DMS 273 (cell line): ENCODE measurements at regions not wholly inside any gene's neighbourhood (a gene's known extent, or its start where the extent isn't known, plus 50 kb on each side); places are given as distances from the start of the nearest gene placed in this dataset.

ENCODE experiments used
- DNase-seq: peaks from one replicate; lab custom pipeline; 2025; ENCODE audit not compliant: unreplicated experiment; lab: John Stamatoyannopoulos, UW

DNA sequence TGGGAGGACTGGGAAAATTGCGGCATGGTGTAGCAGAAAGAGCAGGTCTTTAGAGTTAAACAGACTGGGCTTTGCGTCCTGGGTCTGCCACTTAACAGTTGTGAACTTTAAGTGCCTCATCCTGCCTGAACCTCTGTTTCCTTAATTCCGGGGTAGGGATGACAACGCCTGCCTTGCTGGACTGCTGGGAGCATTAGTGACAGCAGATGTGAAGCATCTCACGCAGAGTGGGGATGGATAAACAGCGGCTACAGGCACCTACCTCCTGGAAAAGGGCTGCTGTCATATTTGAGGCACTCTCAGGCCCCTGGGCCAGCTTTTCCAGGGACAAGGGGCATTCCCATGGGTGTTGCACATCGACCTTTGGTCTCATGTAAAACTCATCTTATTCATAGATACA lies 572.2 kb downstream of the TBC1D22A start:
- DNase-seq, result no peak

DNA sequence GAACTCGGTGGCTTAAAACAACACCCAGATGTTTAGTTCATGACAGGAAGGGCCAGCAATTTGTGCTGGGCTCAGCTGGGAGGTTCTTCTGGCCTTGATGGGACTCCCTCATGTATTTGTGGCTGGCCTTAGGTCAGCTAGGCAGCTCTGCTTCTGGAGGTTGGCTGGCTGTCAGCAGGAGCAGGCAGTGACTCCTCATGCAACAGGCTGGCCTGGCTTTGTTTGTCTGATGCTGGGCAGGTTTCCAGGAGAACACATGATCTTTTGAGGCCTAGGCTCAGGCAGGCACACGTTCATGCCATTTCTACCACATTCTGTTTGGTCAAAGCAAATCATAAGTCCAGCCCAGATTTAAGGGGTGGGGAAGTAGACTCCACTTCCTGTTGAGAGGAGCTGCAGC lies 571.2 kb downstream of the TBC1D22A start:
- DNase-seq, result peak; percentile 51

DNA sequence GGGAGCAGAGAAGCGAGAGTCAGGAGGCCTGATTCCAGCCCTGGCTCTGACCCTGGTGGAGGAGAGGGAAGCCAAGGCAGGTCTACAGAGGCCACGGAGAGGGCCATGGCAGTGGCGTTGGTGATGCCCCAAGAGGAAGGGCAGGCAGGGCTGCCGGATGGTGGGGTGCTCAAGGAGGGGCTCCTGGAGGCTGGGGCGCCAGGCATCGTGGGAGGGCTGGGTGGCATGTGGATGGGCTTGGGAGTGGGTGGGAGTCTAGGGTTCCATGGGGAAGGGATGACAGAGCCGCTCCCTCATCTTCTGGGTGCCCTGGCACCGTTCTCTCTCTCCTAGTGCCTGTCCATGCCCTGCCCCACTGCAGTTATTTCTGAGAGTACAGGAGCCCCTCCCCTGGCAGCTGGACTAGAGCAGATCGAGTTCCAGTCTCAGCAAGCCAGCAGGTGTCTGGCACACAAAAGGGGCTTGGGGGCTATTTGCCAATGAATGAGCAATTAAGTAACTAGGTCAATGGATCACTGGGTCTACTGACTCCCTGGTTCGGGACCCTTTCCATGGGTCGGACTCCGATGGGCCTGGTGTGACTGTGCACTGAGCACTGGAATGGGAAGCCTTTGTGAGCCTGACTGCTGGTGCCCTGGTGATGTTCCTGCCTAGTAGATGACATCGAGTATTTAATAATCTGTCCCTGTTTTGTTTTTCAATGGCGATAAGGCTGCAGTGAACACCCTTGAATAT lies 570.0 kb downstream of the TBC1D22A start:
- DNase-seq, result no peak

GRCh38 chr22:47331750-47332149 lies 569.3 kb downstream of the TBC1D22A start:
- DNase-seq, result no peak

- DNase-seq, result no peak
These were observed 567.5 kb downstream of the TBC1D22A start for GRCh38 chr22:47329727-47330650.

DNA sequence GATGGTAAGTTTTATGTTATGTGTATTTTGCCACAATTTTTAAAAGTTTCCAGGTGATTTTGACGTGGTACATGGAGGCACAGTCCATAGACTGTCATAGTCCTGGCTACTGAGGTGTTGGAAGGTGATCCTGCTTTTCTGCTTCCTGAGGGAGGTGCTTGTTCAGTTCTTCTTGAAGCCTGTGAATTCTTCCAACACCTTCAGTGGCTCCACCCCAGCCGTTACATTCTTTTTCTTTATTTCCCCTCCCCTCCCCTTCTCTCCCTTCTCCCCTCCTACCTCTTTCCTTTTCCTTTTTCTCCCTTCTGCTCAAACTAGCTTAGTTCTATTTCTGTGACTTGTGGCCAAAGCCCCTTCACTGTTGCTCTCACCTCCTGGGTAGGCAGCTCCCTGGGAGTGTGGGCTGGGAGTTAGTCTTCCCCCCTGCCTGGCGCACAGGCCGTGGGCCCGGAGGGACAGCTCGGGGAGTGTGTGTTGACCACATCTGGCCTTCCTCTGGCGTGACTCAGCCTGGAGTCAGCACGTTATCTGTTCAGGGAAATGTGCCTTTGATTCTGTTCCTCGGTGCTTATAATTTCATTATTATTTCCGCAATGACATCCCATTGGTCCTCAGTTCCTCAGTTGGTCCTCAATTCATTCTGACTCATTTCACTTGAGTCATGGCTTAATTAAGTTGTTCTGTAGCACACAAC lies 566.2 kb downstream of the TBC1D22A start:
- no peak for DNase-seq

- DNase-seq, result no peak
These were observed 564.8 kb downstream of the TBC1D22A start for GRCh38 chr22:47327241-47327640.

GRCh38 chr22:47325249-47325648 lies 562.8 kb downstream of the TBC1D22A start:
- DNase-seq, result no peak

DNA sequence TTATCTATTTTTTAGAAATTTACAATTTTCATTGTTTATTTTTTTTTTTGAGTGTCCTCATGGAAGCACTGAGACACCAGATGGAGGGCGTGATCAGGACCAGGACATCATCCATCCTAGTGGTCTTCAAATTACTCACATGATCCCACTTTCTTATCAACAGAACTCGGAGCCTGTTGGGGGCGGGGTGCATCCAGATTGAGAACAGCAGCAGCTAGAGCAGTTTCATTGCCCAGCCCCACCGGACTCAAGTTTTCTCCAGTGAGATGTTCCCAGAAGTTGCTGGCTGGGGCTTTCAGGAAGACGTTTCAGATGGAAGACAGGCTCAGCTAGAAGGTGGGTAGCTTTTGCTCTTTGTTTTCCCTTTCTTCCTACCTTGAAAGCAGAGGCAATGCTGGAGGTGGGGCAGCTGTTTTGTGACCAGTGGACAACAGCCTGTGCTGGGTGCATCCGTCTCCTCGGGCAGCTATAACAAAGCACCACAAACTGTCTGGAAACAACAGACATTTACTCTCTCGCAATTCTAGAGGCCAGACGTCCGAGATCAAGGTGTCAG lies 562.1 kb downstream of the TBC1D22A start:
- no peak for DNase-seq

DNA sequence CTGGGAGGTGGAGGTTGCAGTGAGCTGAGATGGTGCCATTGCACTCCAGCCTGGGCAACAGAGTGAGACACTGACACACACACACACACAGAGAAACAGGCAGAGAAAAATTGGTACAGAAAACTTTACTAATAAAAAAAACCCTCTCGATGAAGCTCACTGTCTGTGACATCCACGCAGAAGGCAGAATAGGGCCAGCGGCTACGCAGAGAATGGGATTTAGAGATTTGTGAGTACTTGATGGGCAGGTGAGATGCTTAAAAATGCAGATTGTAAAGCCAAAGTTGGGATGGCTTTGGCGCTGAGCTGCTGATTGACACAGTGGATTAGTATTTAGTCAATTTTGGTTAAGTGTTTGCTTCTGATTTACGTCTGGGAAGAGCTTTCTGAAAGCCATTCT lies 561.1 kb downstream of the TBC1D22A start:
- DNase-seq, result no peak

DNA sequence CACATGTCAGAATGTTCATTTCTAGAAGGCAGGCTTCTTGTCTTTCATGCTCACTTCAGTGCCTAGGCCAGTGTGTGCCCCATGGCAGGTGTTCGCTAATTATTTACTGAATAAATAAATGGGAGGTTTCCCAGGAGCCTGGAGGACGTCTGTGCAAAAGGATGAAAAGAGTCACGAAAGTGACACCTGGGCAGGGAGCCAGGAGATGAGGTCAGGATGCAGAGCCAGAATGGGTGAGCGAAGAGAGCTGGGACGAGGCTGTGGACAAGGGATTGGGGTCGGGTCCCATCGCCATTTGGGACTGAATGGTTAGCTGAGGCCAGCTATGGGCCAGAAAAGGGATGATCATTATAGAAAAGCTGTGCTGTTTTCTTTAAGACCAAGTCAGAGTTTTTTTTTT lies 560.4 kb downstream of the TBC1D22A start:
- DNase-seq, result peak; percentile 7

DNA sequence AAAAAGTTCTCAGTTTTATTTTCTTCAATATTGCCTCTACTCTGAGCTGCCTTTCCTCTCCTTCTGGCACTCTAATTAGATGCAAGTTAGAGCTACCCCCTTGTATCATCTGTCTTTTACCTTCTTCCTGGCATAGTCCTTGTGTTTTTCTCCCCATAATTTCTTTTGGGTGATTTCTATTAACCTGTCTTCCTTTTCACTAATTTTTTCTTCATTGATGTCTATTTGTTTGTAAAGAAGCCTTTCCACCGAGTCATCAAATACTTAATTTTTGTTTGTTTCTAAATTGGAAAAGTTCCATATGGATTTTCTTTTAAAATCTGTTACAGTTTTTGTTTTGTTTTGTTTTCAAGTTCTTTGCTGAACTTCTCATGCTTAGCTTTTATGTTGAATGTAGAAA lies 558.1 kb downstream of the TBC1D22A start:
- no peak for DNase-seq

- DNase-seq, result no peak
These were observed 555.7 kb downstream of the TBC1D22A start for GRCh38 chr22:47318041-47318737.

DNA sequence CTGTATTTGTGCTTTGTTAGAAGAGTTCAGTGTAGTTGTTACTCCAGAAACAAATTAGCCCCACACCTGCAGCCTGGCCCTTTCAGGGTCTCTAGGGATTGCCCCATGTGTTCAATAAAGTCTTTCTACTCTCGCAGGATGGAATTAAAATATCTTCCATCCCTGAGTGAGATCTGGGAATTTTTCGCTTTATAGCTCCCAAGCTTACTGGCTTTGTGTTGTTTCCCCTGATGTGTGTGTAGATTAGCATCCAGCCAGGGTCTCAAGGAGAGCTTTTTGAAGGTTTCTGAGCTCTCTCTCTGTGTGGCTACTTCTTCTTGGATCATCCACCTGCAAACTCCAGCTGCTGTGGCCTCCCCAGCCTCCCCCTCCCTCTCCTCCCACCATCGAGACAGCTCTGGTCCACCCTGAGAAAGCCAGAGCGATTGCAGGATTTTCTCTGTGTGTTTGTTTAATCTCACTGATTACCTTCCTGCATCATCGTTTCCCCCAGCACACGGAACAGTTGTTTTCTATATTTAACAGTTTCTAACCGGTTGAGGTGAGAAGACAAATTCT lies 553.5 kb downstream of the TBC1D22A start:
- DNase-seq, result no peak

DNA sequence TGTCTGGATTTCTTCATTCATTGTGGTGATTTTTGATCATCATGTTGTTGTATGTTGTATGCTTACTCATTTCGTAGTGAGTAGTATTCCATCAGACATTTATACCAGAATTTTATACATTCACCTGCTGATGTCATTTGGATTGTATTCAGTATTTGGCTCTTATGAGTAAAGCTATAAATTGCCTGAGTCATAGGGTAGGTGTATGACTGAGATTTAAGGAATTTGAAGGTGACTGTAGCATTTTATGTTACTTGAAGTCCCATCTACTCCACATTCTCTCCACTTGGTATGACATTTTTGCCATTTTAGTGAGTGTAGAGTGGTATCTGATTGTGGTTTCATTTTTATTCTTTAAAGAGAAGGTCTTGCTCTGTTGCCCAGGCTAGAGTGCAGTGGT lies 548.2 kb downstream of the TBC1D22A start:
- DNase-seq, result no peak

GRCh38 chr22:47309946-47310345 lies 547.5 kb downstream of the TBC1D22A start:
- DNase-seq, result no peak

DNA sequence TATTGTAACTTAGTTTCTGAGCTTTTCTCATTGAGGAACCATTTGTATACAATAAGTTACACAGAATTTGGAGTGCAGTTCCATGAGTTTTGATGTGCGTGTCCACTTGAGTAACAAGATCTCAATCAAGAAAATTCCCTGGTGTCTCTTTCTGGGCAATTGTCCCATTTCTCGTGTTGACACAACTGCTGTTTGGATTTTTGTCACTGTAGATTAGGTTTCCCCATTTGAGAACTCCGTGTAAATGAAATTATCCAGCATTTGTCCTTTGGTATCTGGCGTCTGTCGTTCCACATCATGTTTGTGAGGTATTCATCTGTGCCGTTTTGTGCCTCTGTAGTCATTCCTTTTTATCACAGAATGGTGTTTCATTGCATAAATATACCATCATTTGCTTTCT lies 547.0 kb downstream of the TBC1D22A start:
- no peak for DNase-seq

DNA sequence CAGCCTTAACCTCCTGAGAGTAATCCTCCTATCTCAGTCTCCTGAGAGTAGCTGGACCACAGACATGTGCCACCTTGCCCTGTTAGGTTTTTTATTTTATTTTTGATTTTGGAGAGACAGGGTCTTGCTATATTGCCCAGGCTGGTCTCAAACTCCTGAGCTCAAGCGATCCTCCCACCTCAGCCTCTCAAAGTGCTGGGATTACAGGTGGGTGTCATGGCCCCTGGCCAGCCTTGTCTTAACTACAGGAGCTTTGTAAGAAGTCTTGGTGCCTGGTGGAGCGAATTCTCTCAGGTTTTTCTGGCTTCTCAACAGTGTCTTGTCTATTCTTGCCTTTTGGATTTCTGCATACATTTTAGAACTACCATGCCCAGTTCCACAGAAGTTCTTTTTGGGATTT lies 546.4 kb downstream of the TBC1D22A start:
- no peak for DNase-seq

GRCh38 chr22:47307822-47308221 lies 545.4 kb downstream of the TBC1D22A start:
- DNase-seq, result no peak

DNA sequence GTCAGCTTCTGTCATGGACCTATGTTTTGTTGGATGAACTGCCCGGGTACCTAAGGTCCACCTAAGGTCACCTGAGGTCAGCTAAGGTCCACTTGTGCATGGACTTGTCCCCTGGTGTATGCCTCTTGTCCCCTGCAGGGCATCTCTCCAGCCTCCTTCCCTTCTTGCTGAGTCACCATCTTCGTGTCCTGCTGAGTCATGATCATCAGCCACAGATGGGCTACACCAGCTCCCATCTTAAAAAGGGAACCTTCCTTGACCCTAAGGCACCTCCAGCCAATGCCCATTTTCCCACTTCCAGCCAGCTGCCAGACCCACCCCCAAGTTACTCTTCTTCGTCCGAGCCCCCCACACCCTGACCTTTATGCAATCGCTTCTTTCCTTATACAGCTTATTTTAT lies 544.9 kb downstream of the TBC1D22A start:
- no peak for DNase-seq
